BE2C (cell line): ENCODE measurements at regions not wholly inside any gene's neighbourhood (a gene's known extent, or its start where the extent isn't known, plus 50 kb on each side); places are given as distances from the start of the nearest gene placed in this dataset.

Experiments
- DNase-seq: peaks from one replicate; pipeline ENCODE4 v3.0.0-alpha.2; 2020
- H3K27me3 ChIP-seq: fragments of 250-450 bp; sonication (Bioruptor Pico); 2 replicates; pipeline ENCODE4 v1.5.1; 2020; ENCODE audit warnings: mild to moderate bottlenecking
- H3K36me3 ChIP-seq: fragments of 250-450 bp; sonication (Bioruptor Pico); 2 replicates; pipeline ENCODE4 v1.5.1; 2020; ENCODE audit warnings: mild to moderate bottlenecking
- H3K4me1 ChIP-seq: fragments of 250-450 bp; sonication (Bioruptor Pico); 2 replicates; pipeline ENCODE4 v1.5.1; 2020
- H3K4me3 ChIP-seq: 2 replicates; pipeline ENCODE4 v1.5.1; 2011; ENCODE audit warnings: low read depth, low read length
- H3K9me3 ChIP-seq: fragments of 250-450 bp; sonication (Bioruptor Pico); 2 replicates; pipeline ENCODE4 v1.5.1; 2020
- TF ChIP-seq, protein P1 (sequence below): IDR thresholded peaks from 2 replicates; pipeline ENCODE4 v1.5.1; 2012; ENCODE audit warnings: mild to moderate bottlenecking, low read depth, low read length

- Histone ChIP-seq H3K4me3 (no peak overlapping the region), H3K27me3 (no peaks in the 10 kb centered on the region), H3K4me1 (no peaks in the 10 kb centered on the region; the same call in 1 of the 2 replicates), H3K36me3 (no peaks in the 10 kb centered on the region), H3K9me3 (no peaks in the 10 kb centered on the region)
- no peak for DNase-seq
- TF ChIP-seq, protein P1, sequence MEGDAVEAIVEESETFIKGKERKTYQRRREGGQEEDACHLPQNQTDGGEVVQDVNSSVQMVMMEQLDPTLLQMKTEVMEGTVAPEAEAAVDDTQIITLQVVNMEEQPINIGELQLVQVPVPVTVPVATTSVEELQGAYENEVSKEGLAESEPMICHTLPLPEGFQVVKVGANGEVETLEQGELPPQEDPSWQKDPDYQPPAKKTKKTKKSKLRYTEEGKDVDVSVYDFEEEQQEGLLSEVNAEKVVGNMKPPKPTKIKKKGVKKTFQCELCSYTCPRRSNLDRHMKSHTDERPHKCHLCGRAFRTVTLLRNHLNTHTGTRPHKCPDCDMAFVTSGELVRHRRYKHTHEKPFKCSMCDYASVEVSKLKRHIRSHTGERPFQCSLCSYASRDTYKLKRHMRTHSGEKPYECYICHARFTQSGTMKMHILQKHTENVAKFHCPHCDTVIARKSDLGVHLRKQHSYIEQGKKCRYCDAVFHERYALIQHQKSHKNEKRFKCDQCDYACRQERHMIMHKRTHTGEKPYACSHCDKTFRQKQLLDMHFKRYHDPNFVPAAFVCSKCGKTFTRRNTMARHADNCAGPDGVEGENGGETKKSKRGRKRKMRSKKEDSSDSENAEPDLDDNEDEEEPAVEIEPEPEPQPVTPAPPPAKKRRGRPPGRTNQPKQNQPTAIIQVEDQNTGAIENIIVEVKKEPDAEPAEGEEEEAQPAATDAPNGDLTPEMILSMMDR: no peak
Measured at GRCh38 chr18:43656547-43656946, 379.3 kb upstream of the SYT4 start.

- Histone ChIP-seq H3K4me1 (no peaks in the 10 kb centered on the region; the same call in 1 of the 2 replicates), H3K36me3 (no peaks in the 10 kb centered on the region), H3K4me3 (no peak overlapping the region), H3K27me3 (no peaks in the 10 kb centered on the region), H3K9me3 (no peaks in the 10 kb centered on the region)
- TF ChIP-seq, protein P1: peak; percentile 50
- DNase-seq: peak; percentile 9
Measured at GRCh38 chr18:43661570-43661969, 384.3 kb upstream of the SYT4 start.

- TF ChIP-seq, protein P1: no peak
- Histone ChIP-seq H3K4me3 (no peak overlapping the region), H3K27me3 (no peaks in the 10 kb centered on the region), H3K36me3 (no peaks in the 10 kb centered on the region), H3K9me3 (no peaks in the 10 kb centered on the region), H3K4me1 (no peaks in the 10 kb centered on the region; the same call in 1 of the 2 replicates)
- no peak for DNase-seq
Measured at GRCh38 chr18:43662657-43663056, 385.4 kb upstream of the SYT4 start.

- TF ChIP-seq, protein P1: no peak
- Histone ChIP-seq H3K4me3 (no peak overlapping the region), H3K27me3 (no peaks in the 10 kb centered on the region), H3K9me3 (no peaks in the 10 kb centered on the region), H3K36me3 (no peaks in the 10 kb centered on the region), H3K4me1 (no peaks in the 10 kb centered on the region)
- no peak for DNase-seq
Measured at GRCh38 chr18:43663159-43663558, 385.9 kb upstream of the SYT4 start.

DNA sequence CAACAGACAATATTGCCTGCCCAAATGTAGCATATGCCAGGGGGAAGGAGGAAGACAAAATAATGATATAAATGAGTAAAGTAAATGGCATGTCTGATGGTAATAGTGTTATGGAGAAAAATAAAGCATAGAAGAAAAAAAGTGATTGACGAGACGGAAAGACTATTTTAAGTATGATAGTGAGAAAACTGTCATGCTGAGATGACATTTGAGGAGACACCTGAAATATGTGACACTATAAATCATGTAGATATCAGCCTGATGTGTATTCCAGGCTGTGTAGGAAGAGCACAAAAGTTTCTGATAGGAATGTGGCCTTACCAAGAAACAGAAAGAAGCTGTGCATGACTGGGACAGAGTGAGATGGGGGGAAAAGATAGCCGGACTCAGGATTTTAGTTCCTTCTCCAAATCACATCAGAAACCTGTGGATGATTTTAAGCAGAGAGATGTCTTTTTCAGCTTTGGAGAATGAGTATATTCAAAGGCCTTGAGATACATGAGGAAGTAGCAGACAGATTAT is 387.3 kb upstream of the SYT4 start:
- H3K27me3 ChIP-seq: no peaks in the 10 kb centered on the region
- H3K4me3 ChIP-seq: no peak overlapping the region
- TF ChIP-seq, protein P1: no peak

GRCh38 chr18:43665105-43665788 is 388.0 kb upstream of the SYT4 start:
- Histone ChIP-seq H3K9me3 (no peaks in the 10 kb centered on the region), H3K36me3 (no peaks in the 10 kb centered on the region), H3K4me3 (no peak overlapping the region), H3K4me1 (no peaks in the 10 kb centered on the region), H3K27me3 (no peaks in the 10 kb centered on the region)
- TF ChIP-seq, protein P1: no peak
- DNase-seq: no peak

More for the DNA sequence above, 387.3 kb upstream of the SYT4 start:
- H3K4me1 ChIP-seq: no peaks in the 10 kb centered on the region
- no peaks in the 10 kb centered on the region for H3K36me3 ChIP-seq
- no peak for DNase-seq
- no peaks in the 10 kb centered on the region for H3K9me3 ChIP-seq
